Neutrophil (primary cell): ENCODE measurements at regions not wholly inside any gene's neighbourhood (a gene's known extent, or its start where the extent isn't known, plus 50 kb on each side); places are given as distances from the start of the nearest gene placed in this dataset.
"Not testable (repeated sequence)": the region's sequence is repeated elsewhere in the genome, so short reads cannot be mapped to it uniquely, and the experiment has no call there.

Experiments used
- H3K27ac ChIP-seq: fragments of 200-600 bp; sonication (generic); 2 replicates; pipeline ENCODE4 v1.5.1; 2016; ENCODE audit warnings: mild to moderate bottlenecking, moderate library complexity
- H3K27me3 ChIP-seq: fragments of 200-600 bp; sonication (generic); 2 replicates; pipeline ENCODE4 v1.6.0; 2016; ENCODE audit warnings: mild to moderate bottlenecking
- H3K36me3 ChIP-seq: fragments of 200-600 bp; sonication (generic); 2 replicates; pipeline ENCODE4 v1.5.1; 2017
- H3K4me1 ChIP-seq, 2 experiments: fragments of 200-600 bp in 1 of 2; sonication (generic) in 1 of 2; 1 replicate in 1 of 2; 2 replicates in 1 of 2; pipeline versions ENCODE4 v1.5.1 to v1.6.1; 2013 to 2016; ENCODE audit warnings: low read depth in 1 of 2, low read length in 1 of 2, mild to moderate bottlenecking in 1 of 2, moderate library complexity in 1 of 2; ENCODE audit not compliant: control insufficient read depth in 1 of 2, insufficient read depth in 1 of 2
- H3K4me3 ChIP-seq, 2 experiments: fragments of 200-600 bp in 1 of 2; sonication (generic) in 1 of 2; 1 replicate in 1 of 2; 2 replicates in 1 of 2; pipeline ENCODE4 v1.5.1; 2013 to 2016; ENCODE audit warnings: low read depth in 1 of 2, low read length in 1 of 2, mild to moderate bottlenecking in 1 of 2, moderate library complexity in 1 of 2
- H3K9me3 ChIP-seq: fragments of 200-600 bp; sonication (generic); 2 replicates; pipeline ENCODE4 v1.5.1; 2016
- CTCF ChIP-seq: fragments of 200-600 bp; sonication (generic); IDR thresholded peaks from 2 replicates; pipeline ENCODE4 v1.5.1; 2016; ENCODE audit warnings: antibody characterized with exemption

- Histone ChIP-seq H3K36me3 (no peaks in the 10 kb centered on the region), H3K4me1 (no peaks in the 10 kb centered on the region), H3K27ac (no peak overlapping the region), H3K4me3 (no peak overlapping the region), H3K27me3 (peaks cover 4% of the 10 kb centered on the region), H3K9me3 (no peaks in the 10 kb centered on the region)
- no peak for TF ChIP-seq CTCF
Measured at GRCh38 chr10:80952436-80952835, 414.7 kb downstream of the SH2D4B start.

- no peak for TF ChIP-seq CTCF
Measured at GRCh38 chr10:80957161-80957560, 419.5 kb downstream of the SH2D4B start.

GRCh38 chr10:80964179-80964578, 426.5 kb downstream of the SH2D4B start:
- Histone ChIP-seq H3K9me3 (no peaks in the 10 kb centered on the region), H3K27me3 (no peaks in the 10 kb centered on the region), H3K4me1 (no peaks in the 10 kb centered on the region), H3K4me3 (no peak overlapping the region), H3K27ac (no peak overlapping the region), H3K36me3 (no peaks in the 10 kb centered on the region)
- TF ChIP-seq CTCF: no peak

More at GRCh38 chr10:80957161-80957560, 419.5 kb downstream of the SH2D4B start:
- Histone ChIP-seq H3K9me3 (no peaks in the 10 kb centered on the region), H3K27ac (no peak overlapping the region), H3K36me3 (no peaks in the 10 kb centered on the region), H3K4me3 (no peak overlapping the region), H3K4me1 (no peaks in the 10 kb centered on the region), H3K27me3 (no peaks in the 10 kb centered on the region)

- H3K4me3 ChIP-seq: no peak overlapping the region
- no peak for TF ChIP-seq CTCF
- no peaks in the 10 kb centered on the region for H3K9me3 ChIP-seq
- no peaks in the 10 kb centered on the region for H3K36me3 ChIP-seq
- H3K27me3 ChIP-seq: no peaks in the 10 kb centered on the region
- H3K4me1 ChIP-seq: no peaks in the 10 kb centered on the region
- H3K27ac ChIP-seq: no peak overlapping the region
Measured at GRCh38 chr10:80964955-80965614, 427.4 kb downstream of the SH2D4B start.

GRCh38 chr10:80966326-80966986, 428.8 kb downstream of the SH2D4B start:
- H3K27me3 ChIP-seq: no peaks in the 10 kb centered on the region
- no peaks in the 10 kb centered on the region for H3K4me1 ChIP-seq
- TF ChIP-seq CTCF: no peak
- no peak overlapping the region for H3K27ac ChIP-seq
- H3K9me3 ChIP-seq: no peaks in the 10 kb centered on the region
- no peak overlapping the region for H3K4me3 ChIP-seq
- no peaks in the 10 kb centered on the region for H3K36me3 ChIP-seq

GRCh38 chr10:80967357-80967756, 429.7 kb downstream of the SH2D4B start:
- H3K4me3 ChIP-seq, H3K36me3 ChIP-seq, H3K27ac ChIP-seq, H3K4me1 ChIP-seq, H3K9me3 ChIP-seq, H3K27me3 ChIP-seq: not testable (repeated sequence)
